Activated T-helper 1 cell treated with anti-CD3 and anti-CD28 coated beads, Interleukin-12 subunit alpha, Interleukin-12 subunit beta, Interleukin-2, Interleukin-4 antibody, amounts not matched to agents 30 ng/mL and 10 ng/mL and 1 ng/mL, durations not matched to agents 14 hours and 24 hours and 36 hours (primary cell): ENCODE measurements at regions not wholly inside any gene's neighbourhood (a gene's known extent, or its start where the extent isn't known, plus 50 kb on each side); places are given as distances from the start of the nearest gene placed in this dataset.
"Not testable (repeated sequence)": the region's sequence is repeated elsewhere in the genome, so short reads cannot be mapped to it uniquely, and the experiment has no call there.

ENCODE experiments used
- DNase-seq: peaks from one replicate; pipeline ENCODE4 v3.0.0; 2021; ENCODE audit warnings: low spot score
- H3K27ac Mint-ChIP-seq: one replicate; pipeline ENCODE4 v1.8.0; 2021; ENCODE audit warnings: mild to moderate bottlenecking, mixed read lengths
- H3K27me3 Mint-ChIP-seq: one replicate; pipeline ENCODE4 v1.8.0; 2022; ENCODE audit warnings: mild to moderate bottlenecking, moderate library complexity, mixed read lengths; ENCODE audit not compliant: insufficient read depth
- H3K36me3 Mint-ChIP-seq: one replicate; pipeline ENCODE4 v1.8.0; 2021; ENCODE audit warnings: low read depth, mixed read lengths
- H3K4me1 Mint-ChIP-seq: one replicate; pipeline ENCODE4 v1.8.0; 2021; ENCODE audit warnings: low read depth, mixed read lengths
- H3K4me3 Mint-ChIP-seq: one replicate; pipeline ENCODE4 v1.8.0; 2021; ENCODE audit warnings: mild to moderate bottlenecking, moderate library complexity, mixed read lengths
- H3K9me3 Mint-ChIP-seq: one replicate; pipeline ENCODE4 v1.8.0; 2021; ENCODE audit warnings: mixed read lengths
- intact Hi-C: fragments of 100-400 bp; cut with micrococcal nuclease; formaldehyde crosslinking; loops from one replicate; pipeline ENCODE4 v1.15.1; 2024

DNA sequence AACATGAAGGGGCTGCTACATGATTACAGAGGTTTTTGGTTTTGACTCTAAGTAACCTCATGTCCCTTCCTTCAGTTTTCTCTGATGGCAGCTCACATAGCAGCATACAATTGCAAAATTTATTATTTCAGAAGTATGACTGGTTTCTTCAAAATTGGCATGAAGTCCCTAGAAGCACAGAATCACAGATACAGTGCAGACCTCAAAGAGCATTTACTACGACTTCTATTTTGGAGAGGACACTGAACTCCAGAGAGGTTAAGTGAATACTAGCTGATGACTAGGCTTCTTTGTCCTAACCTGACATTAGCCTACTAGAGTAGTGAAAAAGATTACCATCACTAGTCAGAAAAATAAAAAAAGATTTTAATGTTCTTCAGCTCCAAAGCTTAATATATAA is 664.3 kb downstream of the RFPL4B start:
- no peak for DNase-seq
- H3K9me3 Mint-ChIP-seq, result no peaks in the 10 kb centered on the region
- H3K4me3 Mint-ChIP-seq, result no peak overlapping the region
- no peaks in the 10 kb centered on the region for H3K36me3 Mint-ChIP-seq
- no peaks in the 10 kb centered on the region for H3K27me3 Mint-ChIP-seq
- no peaks in the 10 kb centered on the region for H3K4me1 Mint-ChIP-seq
- intact Hi-C loops, result no loop called here
- H3K27ac Mint-ChIP-seq, result no peak overlapping the region

DNA sequence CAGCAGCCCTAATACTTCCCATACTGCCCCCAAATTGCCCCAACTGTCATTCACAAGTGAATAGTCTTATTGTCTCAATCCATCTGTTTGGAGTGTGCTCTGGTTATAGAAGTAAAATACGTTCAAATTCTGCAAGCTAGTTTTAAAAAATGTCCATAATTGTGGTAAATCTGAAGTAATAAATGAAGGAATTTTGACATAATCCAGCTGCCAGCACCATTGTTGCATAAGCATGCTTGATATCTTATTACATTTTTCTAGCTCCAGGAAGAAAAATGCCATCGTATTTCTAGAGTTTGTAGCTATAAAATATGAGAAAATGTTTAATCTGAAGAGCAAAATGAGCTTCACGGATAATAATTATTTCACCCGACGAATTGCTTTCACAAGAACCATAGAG is 664.7 kb downstream of the RFPL4B start:
- intact Hi-C loops, result no loop called here
- H3K4me1 Mint-ChIP-seq, result no peaks in the 10 kb centered on the region
- DNase-seq, result no peak

DNA sequence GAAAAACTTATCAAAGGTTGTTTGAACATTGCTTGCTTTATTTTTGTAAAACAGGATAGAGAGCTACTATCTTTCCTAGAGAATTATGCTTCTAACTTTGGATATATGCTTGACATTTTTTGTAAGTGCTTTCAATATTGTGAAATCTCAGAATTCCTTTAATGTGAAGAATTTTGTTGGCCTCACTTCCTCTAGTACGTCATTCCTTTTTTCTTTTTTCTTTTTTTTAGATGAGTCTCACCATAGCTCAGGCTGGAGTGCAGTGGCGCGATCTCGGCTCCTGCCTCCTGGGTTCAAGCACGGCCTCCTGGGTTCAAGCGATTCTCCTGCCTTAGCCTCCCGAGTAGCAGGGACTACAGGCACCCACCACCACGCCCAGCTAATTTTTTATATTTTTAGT is 668.1 kb downstream of the RFPL4B start:
- no peaks in the 10 kb centered on the region for H3K27me3 Mint-ChIP-seq
- no peaks in the 10 kb centered on the region for H3K9me3 Mint-ChIP-seq
- intact Hi-C loops, result no loop called here
- H3K27ac Mint-ChIP-seq, result no peak overlapping the region
- H3K36me3 Mint-ChIP-seq, result no peaks in the 10 kb centered on the region
- no peak for DNase-seq
- H3K4me1 Mint-ChIP-seq, result no peaks in the 10 kb centered on the region
- no peak overlapping the region for H3K4me3 Mint-ChIP-seq

More for the DNA sequence above, 664.7 kb downstream of the RFPL4B start:
- no peak overlapping the region for H3K27ac Mint-ChIP-seq
- no peak overlapping the region for H3K4me3 Mint-ChIP-seq
- H3K9me3 Mint-ChIP-seq, result no peaks in the 10 kb centered on the region
- H3K36me3 Mint-ChIP-seq, result no peaks in the 10 kb centered on the region
- H3K27me3 Mint-ChIP-seq, result no peaks in the 10 kb centered on the region

DNA sequence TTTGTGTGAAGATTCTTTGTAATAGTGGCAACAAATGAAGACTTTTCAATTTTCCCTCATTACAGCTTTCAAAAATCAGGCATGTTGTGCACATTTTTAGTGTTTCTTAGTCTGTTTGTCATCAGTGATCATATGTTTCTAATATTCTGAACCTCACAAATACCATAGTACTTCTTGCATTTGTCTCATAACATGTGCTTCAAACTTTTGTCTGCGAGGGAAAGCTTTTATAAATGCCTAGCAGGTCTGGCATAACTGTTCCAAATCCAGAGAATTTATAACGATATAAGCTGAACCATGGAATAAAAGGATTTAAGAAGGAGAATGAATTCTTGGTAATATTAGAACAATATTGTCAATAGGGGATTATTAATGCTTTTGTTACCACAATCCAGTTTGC is 670.2 kb downstream of the RFPL4B start:
- H3K4me3 Mint-ChIP-seq, result no peak overlapping the region

DNA sequence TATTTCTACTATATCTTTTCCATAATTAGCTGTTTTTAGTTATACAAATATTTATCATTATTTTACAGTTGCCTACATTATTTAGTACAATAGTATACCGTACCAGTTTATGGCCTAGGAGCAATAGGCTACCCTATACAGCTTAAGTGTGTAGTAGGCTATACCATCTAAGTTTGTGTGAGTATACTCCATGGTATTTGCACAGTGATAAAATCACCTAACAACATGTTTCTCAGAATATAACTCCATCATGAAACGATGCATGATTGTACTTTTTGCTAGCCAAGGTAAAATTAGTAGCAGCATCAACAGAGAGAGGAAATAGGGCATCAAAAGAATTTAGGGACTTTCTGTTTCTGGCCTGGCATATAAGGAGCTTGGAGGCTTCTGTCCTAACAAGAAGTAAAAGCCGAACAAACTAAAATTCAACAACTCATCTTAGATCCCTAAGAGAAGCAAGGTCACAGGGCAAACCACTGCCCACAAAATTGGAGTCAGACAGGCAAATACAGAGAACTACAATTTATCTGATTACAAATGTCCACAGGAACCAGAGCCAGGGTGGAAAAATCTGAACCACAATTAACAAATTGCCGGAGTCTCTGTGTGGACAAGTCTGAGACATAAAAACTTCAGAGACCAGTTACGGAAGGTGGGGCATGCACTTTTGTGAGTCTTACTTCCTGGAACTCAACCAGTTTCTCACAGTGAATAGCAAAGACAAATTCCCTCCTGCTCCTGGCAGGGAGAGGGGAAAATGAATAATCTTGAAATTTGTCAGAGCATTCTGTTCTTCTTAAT is 671.4 kb downstream of the RFPL4B start:
- DNase-seq, result no peak
- H3K4me3 Mint-ChIP-seq, result no peak overlapping the region
- H3K27ac Mint-ChIP-seq, result no peak overlapping the region
- intact Hi-C loops, result no loop called here
- no peaks in the 10 kb centered on the region for H3K27me3 Mint-ChIP-seq
- no peaks in the 10 kb centered on the region for H3K9me3 Mint-ChIP-seq
- no peaks in the 10 kb centered on the region for H3K4me1 Mint-ChIP-seq
- H3K36me3 Mint-ChIP-seq, result no peaks in the 10 kb centered on the region

More for the DNA sequence above, 670.2 kb downstream of the RFPL4B start:
- no peaks in the 10 kb centered on the region for H3K4me1 Mint-ChIP-seq
- no peak for DNase-seq
- no peaks in the 10 kb centered on the region for H3K36me3 Mint-ChIP-seq
- no peaks in the 10 kb centered on the region for H3K27me3 Mint-ChIP-seq
- no peak overlapping the region for H3K27ac Mint-ChIP-seq
- intact Hi-C loops, result no loop called here
- H3K9me3 Mint-ChIP-seq, result no peaks in the 10 kb centered on the region

DNA sequence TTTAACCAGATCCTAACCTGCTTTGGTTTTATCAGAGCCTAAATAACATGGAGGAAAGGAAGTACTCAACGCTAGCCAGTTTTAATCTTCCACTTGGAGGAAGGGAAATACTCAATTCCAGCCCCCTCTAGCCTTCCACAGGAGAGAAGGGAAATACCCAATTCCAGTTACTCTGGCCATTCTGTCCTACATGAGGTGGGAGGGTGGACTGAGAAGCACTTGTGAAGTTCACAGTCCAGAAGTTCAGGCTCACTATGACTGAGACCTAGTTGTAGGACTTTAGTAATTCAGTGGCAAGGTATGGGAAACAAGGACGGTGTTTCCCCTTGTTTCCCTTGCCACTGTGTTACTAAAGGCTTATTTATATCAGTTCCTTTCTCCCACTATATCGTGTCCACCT is 672.0 kb downstream of the RFPL4B start:
- intact Hi-C loops, result no loop called here
- DNase-seq, result no peak
- Mint-ChIP-seq H3K27ac (no peak overlapping the region), H3K9me3 (no peaks in the 10 kb centered on the region), H3K27me3 (no peaks in the 10 kb centered on the region), H3K4me3 (no peak overlapping the region), H3K4me1 (no peaks in the 10 kb centered on the region), H3K36me3 (no peaks in the 10 kb centered on the region)

DNA sequence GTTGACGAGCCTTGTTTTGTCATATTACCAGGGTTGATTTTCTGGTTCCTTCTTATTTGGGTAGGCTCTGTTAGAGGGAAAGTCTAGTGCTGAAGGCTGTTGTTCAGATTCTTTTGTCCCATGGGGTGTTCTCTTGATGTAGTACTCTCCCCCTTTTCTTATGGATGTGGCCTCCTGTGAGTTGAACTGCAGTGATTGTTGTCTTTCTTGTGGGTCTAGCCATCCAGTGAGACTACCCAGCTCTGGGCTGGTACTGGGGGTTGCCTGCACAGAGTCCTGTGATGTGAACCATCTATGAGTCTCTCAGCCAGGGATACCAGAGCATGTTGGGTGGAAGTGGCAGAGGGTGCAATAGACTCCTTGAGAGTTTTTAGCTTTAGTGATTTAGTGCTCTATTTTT is 680.6 kb downstream of the RFPL4B start:
- no peaks in the 10 kb centered on the region for H3K9me3 Mint-ChIP-seq
- no peaks in the 10 kb centered on the region for H3K36me3 Mint-ChIP-seq
- H3K27me3 Mint-ChIP-seq, result no peaks in the 10 kb centered on the region
- DNase-seq, result no peak
- H3K4me3 Mint-ChIP-seq, result no peak overlapping the region
- H3K27ac Mint-ChIP-seq, result no peak overlapping the region
- intact Hi-C loops, result no loop called here
- no peaks in the 10 kb centered on the region for H3K4me1 Mint-ChIP-seq

DNA sequence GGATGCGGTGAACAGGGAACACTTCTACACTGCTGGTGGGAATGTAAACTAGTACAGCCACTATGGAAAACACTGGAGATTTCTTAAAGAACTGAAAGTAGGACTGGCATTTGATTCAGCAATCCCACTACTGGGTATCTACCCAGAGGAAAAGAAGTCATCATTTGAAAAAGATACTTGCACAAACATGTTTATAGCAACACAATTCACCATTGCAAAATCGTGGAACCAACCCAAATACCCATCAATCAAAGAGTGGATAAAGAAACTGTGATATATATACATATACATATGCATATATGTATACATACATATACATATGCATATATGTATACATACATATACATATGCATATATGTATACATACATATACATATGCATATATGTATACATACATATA is 682.0 kb downstream of the RFPL4B start:
- intact Hi-C loops, H3K36me3 Mint-ChIP-seq, H3K9me3 Mint-ChIP-seq, H3K4me3 Mint-ChIP-seq, H3K27me3 Mint-ChIP-seq, DNase-seq, H3K4me1 Mint-ChIP-seq, H3K27ac Mint-ChIP-seq: not testable (repeated sequence)

DNA sequence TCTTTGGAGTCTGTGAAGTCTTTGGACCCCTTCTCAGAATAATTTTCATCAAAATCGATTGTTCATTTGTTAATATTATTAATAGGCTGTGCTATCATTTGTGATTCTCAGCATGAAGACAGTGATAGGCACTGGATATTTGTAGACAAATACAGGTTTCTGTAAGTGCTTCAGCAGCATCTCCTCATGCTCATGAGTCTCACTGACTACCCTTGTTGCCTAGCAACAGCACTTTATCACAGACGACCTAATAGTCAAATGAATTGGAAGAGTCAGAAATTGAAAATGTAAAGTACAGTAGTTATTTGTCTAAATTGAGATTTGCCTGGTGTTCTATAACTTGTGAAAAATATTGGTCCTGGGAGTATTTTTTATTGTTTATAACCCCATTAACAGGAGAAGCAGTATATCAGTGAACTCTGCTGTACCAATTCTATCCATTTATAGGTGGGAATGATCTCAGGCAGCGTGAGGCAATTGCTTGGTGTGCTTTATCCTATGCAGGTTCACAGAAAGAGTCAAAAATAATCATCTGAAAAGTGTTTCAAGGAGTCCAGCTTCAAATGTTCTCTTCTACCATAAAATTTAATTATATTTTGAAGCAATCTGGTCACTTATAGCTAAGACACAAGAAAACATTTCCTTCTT is 684.6 kb downstream of the RFPL4B start:
- no peak overlapping the region for H3K27ac Mint-ChIP-seq
- no peaks in the 10 kb centered on the region for H3K4me1 Mint-ChIP-seq
- no peaks in the 10 kb centered on the region for H3K9me3 Mint-ChIP-seq
- no peaks in the 10 kb centered on the region for H3K27me3 Mint-ChIP-seq
- intact Hi-C loops, result no loop called here
- DNase-seq, result no peak
- H3K4me3 Mint-ChIP-seq, result no peak overlapping the region
- H3K36me3 Mint-ChIP-seq, result no peaks in the 10 kb centered on the region

DNA sequence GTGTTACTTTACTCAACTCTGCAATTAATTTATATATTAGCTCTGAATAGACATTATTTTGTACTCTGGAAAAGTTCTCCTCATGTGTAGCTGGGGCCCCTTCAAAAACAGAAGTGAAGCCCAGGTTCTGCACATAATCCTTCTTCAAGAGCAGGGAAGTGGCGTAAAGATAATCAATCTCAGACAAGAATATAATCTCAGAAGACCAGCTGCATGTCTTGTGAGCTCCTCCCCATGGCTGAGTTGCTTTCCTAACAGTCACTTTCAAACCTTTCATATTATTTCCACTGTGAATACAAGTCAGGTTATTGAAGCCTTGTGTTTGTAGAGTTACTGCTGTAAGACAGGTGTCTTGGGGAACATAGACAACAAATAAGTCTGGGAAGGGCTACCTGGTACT is 691.9 kb downstream of the RFPL4B start:
- Mint-ChIP-seq H3K36me3 (no peaks in the 10 kb centered on the region), H3K9me3 (no peaks in the 10 kb centered on the region), H3K27me3 (no peaks in the 10 kb centered on the region), H3K4me3 (no peak overlapping the region), H3K4me1 (no peaks in the 10 kb centered on the region), H3K27ac (no peak overlapping the region)
- no peak for DNase-seq
- intact Hi-C loops, result no loop called here

DNA sequence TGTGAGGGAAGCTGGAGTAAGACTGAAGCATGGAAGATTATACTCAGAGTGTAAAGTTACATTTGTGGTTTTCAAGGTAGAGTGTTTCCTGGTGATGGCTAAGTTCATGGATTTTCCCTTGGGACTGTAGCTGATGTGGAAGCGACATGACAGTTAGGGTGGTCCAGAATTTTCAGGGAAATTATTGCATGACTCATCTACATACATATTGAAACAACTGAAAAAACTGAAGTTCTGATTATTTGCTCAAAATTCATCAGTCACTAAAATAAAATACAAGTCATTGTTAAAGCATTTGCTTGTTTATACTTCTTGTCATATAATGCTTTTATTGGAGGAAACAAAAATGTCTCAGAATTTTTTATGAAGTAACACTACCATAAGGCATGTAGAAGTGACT is 700.0 kb downstream of the RFPL4B start:
- Mint-ChIP-seq H3K27me3 (no peaks in the 10 kb centered on the region), H3K4me3 (no peak overlapping the region), H3K27ac (no peak overlapping the region), H3K9me3 (no peaks in the 10 kb centered on the region), H3K36me3 (no peaks in the 10 kb centered on the region), H3K4me1 (no peaks in the 10 kb centered on the region)
- no peak for DNase-seq
- intact Hi-C loops, result no loop called here

DNA sequence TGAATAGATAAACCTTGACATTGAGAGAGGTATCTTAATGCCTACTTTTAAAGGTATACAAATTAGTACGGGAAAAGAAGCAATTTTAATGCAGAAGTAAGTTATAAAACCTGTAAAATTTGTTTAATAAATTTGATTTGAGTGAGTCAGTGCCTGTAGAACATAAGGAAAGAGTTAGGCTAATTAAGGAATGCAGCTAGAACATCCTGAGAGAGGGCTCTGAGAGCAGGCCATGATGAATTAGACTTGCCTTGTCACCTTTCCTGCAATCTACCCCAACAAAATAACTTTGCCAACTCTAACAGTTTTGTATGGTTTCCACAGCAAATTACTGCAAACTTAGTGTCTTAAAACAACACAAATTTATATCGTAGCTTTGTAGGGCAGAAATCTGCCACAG is 700.8 kb downstream of the RFPL4B start:
- intact Hi-C loops, result no loop called here
- no peaks in the 10 kb centered on the region for H3K9me3 Mint-ChIP-seq
- no peak for DNase-seq
- H3K36me3 Mint-ChIP-seq, result no peaks in the 10 kb centered on the region
- H3K4me1 Mint-ChIP-seq, result no peaks in the 10 kb centered on the region
- H3K4me3 Mint-ChIP-seq, result no peak overlapping the region
- no peaks in the 10 kb centered on the region for H3K27me3 Mint-ChIP-seq
- no peak overlapping the region for H3K27ac Mint-ChIP-seq

DNA sequence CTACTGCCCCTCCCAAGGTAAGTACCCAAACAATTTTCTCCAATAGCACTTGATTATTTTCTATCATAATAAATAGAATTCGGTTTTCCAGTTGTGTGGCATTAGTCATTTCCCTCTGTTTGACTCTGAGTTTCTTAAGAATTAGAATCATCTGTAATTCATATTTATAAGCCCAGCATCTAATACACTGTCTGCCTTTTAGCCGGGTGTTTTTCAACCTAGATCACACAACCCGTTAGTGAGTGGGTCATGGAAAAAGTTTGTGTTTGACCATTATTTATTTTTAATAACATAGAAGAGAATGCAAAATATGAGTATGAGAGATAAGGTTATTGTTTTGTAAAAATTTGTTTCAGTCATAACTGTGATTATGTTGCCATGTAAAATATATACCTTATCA is 701.6 kb downstream of the RFPL4B start:
- no peak for DNase-seq
- H3K4me1 Mint-ChIP-seq, result no peaks in the 10 kb centered on the region
- no peaks in the 10 kb centered on the region for H3K36me3 Mint-ChIP-seq
- no peaks in the 10 kb centered on the region for H3K9me3 Mint-ChIP-seq
- intact Hi-C loops, result no loop called here
- no peak overlapping the region for H3K27ac Mint-ChIP-seq
- no peak overlapping the region for H3K4me3 Mint-ChIP-seq
- no peaks in the 10 kb centered on the region for H3K27me3 Mint-ChIP-seq

DNA sequence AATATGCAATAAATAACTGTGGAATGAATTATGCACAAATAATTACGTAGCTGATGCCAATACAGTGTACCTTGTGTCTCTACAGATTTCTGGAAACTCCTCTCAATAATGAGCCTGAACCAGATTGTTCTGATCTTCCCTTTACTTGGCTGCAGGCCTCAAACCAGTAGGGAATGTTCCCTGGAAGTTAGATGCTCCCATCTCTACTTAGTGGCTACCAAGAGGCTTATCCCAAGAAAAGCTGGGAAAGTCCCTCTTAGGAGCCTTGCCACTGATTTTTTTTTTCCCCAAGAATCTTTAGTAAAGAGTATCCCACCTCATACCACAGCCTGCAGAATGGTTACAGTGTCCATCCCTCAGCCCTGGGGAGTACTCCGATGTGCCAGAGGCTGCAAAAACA is 702.1 kb downstream of the RFPL4B start:
- H3K36me3 Mint-ChIP-seq, result no peaks in the 10 kb centered on the region
- no peak overlapping the region for H3K4me3 Mint-ChIP-seq
- H3K27me3 Mint-ChIP-seq, result no peaks in the 10 kb centered on the region
- no peaks in the 10 kb centered on the region for H3K9me3 Mint-ChIP-seq
- H3K4me1 Mint-ChIP-seq, result no peaks in the 10 kb centered on the region
- intact Hi-C loops, result no loop called here
- DNase-seq, result no peak
- no peak overlapping the region for H3K27ac Mint-ChIP-seq
